ENCODE measurements at regions not wholly inside any gene's neighbourhood (a gene's known extent, or its start where the extent isn't known, plus 50 kb on each side); places are given as distances from the start of the nearest gene placed in this dataset.
"Not testable (repeated sequence)": the region's sequence is repeated elsewhere in the genome, so short reads cannot be mapped to it uniquely, and the experiment has no call there.

GRCh38 chr5:36423578-36424307 is 122.0 kb upstream of the RANBP3L start:
- DNase-seq (ENCODE audit: low read depth): no peak

GRCh38 chr5:36426070-36426469 is 124.4 kb upstream of the RANBP3L start:
- not testable (repeated sequence) for DNase-seq (ENCODE audit: low read depth)

GRCh38 chr5:36435516-36435915 is 133.8 kb upstream of the RANBP3L start:
- DNase-seq (ENCODE audit: low read depth): no peak

GRCh38 chr5:36436306-36436705 is 134.6 kb upstream of the RANBP3L start:
- no peak for DNase-seq (ENCODE audit: low read depth)

- no peak for DNase-seq (ENCODE audit: low read depth)
Measured at GRCh38 chr5:36438765-36439561, 137.3 kb upstream of the RANBP3L start.

GRCh38 chr5:36440300-36440699 is 138.6 kb upstream of the RANBP3L start:
- no peak for DNase-seq (ENCODE audit: low read depth)

DNA sequence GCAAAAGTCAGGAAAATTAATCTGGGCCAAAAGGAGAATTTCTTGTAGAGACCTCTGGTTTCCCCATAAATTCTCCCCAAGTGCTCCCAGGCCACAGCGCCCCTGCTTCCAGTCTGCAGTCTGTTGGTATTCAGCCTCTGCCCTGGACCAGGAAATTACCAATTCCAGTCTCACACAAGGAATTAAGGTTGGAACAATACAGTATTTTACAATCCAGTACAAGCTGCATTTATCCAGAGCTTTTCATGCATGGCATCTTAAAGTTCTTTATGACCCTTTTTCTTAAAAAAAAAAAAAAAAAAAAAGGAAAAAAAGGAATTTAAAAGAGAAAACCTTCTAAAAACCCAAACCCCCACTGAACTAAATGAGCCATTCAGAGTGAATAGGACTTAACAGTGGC is 139.6 kb upstream of the RANBP3L start:
- no peak for DNase-seq (ENCODE audit: low read depth)

DNA sequence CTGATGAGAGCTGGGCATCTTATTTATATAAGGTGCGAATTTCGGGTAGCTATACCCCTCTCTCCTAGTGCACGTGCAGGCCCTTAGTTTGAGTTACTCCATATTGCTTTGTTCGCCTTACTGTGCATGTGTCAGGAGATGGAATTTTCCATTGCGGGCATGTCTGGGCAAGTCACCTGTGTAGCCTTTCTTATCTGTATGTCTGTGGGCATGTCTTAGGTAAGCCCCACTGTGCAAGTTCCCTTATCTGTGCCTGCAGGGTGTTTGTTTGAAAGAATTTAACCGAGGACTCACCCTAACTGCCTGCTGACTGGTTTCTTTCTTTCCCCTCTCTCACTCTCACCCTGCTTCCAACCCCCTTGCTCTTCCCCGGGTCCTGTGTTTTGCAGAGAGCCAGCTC is 140.7 kb upstream of the RANBP3L start:
- no peak for DNase-seq (ENCODE audit: low read depth)

- DNase-seq (ENCODE audit: low read depth): no peak
Measured at GRCh38 chr5:36442796-36443195, 141.1 kb upstream of the RANBP3L start.

GRCh38 chr5:36443941-36444340 is 142.2 kb upstream of the RANBP3L start:
- DNase-seq (ENCODE audit: low read depth): no peak

GRCh38 chr5:36444582-36445418 is 143.1 kb upstream of the RANBP3L start:
- DNase-seq (ENCODE audit: low read depth): no peak

GRCh38 chr5:36447776-36448175 is 146.1 kb upstream of the RANBP3L start:
- DNase-seq (ENCODE audit: low read depth): no peak

DNA sequence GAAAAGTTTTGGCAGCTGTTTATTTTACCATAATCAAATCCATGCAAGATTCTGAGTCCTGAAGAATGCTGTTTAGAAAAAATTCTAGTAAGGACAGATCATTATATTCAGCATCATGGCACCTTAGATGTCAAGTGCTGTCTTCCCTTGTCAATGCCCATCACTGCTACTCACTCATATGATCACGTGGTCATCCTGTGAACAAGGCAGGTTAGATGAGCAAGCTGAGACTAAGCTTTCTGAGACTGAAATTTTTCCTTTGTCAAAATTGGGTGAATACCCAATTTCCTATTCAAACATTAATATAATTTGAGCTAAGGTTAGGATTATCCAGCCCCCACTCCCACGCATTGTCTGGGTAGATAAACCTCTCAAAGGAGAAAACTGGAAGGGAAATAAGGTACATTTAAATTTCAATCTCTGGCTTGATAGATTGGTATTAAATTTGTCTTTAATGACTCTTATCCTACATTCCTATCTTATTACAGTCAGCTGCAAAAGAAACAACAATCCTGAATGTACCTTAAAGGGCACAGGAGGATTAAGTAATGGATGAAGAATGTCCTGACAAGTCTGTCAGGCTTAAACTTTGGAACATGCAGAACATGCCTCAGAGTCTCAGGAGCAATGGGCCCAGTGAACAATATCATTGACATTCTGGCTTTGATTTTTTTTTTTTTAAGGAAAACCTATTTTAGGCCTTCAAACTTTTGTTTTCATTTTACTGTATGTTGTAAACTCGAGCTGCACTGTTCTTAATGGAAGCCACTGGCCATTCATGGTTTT is 148.7 kb upstream of the RANBP3L start:
- no peak for DNase-seq (ENCODE audit: low read depth)

- DNase-seq (ENCODE audit: low read depth): no peak
Measured at GRCh38 chr5:36452424-36453006, 150.8 kb upstream of the RANBP3L start.

DNA sequence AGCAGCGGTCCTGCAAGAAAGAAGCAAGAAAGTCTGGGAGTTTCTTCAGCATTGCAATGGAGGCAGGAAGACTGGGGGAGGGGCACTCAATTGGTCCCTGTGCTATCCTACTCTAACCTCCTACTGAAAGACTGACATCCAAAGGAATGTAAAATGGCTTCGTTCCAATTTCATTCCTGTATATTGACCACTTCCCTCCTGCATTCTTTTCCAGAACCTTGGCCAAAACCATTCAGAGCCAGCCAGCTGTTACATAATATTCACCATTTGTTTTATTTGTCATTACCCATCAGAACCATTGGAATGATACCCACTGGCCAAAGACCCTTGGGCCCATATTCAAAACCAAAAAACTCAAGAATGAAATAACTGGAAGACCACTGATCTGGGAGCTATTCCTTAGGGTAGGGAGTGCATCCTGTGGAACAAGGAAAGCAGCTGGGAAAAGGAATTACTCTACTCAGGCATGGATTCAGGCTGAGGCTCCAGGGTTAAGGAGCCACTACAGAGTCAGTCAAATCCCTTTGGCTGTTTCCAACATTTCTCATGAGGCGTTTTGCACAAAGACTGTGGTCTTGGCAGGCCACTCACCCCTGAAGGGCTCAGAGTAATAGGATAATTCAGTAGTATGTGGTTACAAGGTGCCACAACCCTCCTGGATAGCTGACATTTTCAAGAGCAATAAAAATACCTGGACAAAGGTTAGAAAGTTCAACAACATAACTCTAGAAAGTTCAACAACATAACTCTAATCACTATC is 148.7 kb upstream of the SLC1A3 start:
- no peak for DNase-seq (ENCODE audit: low read depth)

DNA sequence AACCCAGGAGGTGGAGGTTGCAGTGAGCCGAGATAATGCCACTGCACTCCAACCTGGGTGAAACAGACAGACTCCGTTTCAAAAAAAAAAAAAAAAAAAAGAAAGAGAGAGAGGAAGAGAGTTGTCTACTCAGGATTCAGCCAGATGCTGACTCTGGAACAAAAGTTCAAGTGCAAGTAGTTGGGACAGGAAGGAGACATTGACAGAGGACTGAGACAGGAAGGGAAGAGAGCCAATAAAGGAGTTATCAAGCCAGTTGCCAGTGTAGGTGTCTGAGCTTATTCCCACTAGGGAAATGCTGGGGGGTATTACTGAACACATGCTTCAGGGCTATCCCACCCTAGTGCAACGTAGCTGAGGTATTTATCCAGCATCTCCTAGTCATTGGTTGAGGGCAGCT is 147.7 kb upstream of the SLC1A3 start:
- no peak for DNase-seq (ENCODE audit: low read depth)

DNA sequence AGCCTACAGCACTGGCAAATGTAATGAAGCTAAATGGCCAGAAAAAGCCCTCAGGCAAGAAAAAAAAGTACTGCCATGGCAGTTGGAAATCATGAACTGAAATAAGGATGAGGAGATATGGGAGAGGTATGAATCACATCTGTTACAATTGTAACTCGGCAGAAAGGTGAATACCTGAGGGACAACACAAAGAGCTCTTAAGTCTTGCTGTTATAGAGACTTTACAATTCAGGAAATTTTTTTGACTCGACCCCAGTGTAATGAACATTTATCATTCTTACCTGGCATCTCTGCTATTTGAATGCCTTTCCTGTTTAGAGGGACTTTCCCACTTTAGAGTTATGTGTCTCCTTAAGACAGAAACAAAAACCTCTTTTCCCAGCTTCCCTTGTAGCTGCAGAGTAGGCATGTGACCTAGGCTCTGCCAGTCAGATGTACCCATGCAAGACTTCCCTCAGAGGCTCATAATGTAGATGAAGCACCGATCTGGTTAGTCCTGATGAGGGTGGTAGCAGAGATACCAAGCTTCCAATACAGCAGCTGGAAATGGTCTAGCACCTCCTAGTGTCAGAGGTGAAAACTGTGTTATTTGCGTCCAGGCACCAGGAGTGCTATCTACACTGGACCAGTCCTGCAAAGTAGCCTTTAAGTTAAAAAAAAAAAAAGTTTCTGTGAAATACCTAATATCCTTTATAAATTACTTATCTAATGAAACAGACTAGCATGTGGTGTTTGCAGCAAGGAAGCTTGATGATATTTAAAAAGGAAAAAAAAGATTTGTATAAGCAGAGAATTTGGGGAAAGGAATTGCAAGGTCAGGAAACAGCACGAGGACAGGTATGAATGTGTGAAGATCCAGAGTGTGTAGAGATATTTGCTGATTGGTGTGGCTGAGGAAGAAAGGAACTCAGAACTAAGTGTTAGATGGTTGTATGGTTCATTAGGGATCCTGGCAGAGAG is 146.9 kb upstream of the SLC1A3 start:
- no peak for DNase-seq (ENCODE audit: low read depth)

DNA sequence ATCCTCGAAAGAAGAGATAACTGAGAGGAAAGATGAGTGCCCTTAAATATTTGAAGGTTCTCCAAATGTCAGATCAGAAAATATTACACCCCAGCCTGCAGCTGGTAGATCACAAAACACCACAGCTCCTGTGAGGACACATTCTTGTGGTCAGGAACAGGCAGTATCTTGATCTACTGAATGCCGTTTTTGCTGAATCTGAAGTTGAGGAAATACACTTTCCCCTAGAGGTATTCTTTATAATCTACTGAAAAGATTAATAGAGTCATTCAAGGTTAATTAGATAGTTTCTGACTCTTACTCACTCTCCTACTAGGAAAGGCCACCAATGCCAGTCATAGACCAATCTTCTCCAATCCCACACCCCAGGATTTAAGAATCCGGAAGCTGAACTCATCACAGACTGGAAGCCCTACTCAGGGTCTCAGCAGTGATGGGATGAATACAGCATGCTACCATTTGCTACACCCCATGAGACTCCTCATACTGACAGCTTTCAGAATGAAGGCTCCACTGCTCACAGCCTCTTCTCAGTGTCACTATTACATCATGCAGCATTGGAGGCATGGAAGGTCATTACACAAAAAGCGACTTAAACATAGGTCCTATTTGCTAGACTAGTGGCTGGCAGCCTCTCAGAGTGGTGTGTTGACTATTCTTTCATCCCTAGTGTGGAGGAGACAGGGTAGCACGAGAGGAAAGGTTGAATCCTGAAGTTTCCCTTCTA is 143.9 kb upstream of the SLC1A3 start:
- DNase-seq (ENCODE audit: low read depth): no peak

DNA sequence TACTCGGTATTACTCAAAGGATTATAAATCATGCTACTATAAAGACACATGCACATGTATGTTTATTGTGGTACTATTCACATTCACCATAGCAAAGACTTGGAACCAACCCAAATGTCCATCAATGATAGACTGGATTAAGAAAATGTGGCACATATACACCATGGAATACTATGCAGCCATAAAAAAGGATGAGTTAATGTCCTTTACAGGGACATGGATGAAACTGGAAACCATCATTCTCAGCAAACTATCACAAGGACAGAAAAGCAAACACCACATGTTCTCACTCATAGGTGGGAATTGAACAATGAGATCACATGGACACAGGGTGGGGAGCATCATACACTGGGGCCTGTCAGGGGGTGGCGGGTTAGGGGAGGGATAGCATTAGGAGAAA is 130.5 kb upstream of the SLC1A3 start:
- not testable (repeated sequence) for DNase-seq (ENCODE audit: low read depth)
